Duodenal mucosa (tissue), 2 donors: ENCODE measurements at regions not wholly inside any gene's neighbourhood (a gene's known extent, or its start where the extent isn't known, plus 50 kb on each side); places are given as distances from the start of the nearest gene placed in this dataset.

Experiments used
- H3K27ac ChIP-seq: one replicate; pipeline ENCODE4 v1.7.0; 2013; ENCODE audit warnings: low read depth, low read length
- H3K27me3 ChIP-seq, 2 donors: one replicate each; pipeline ENCODE4 v1.7.0; 2013; ENCODE audit warnings: low read length in 2 of 2, control low read depth in 1 of 2; ENCODE audit not compliant: insufficient read depth in 2 of 2, control insufficient read depth in 1 of 2
- H3K36me3 ChIP-seq, 2 donors: one replicate each; pipeline ENCODE4 v1.7.0; 2013; ENCODE audit warnings: low read length in 2 of 2, control low read depth in 1 of 2; ENCODE audit not compliant: insufficient read depth in 2 of 2, control insufficient read depth in 1 of 2
- H3K4me1 ChIP-seq, 2 donors: one replicate each; pipeline ENCODE4 v1.7.0; 2013; ENCODE audit warnings: low read length in 2 of 2, control low read depth in 1 of 2; ENCODE audit not compliant: insufficient read depth in 2 of 2, control insufficient read depth in 1 of 2
- H3K4me3 ChIP-seq, 2 donors: one replicate each; pipeline ENCODE4 v1.7.0; 2013; ENCODE audit warnings: low read length in 2 of 2, low read depth in 1 of 2
- H3K9ac ChIP-seq, 2 donors: one replicate each; pipeline ENCODE4 v1.7.0; 2013; ENCODE audit warnings: low read length in 2 of 2, low read depth in 1 of 2
- H3K9me3 ChIP-seq, 2 donors: one replicate each; pipeline ENCODE4 v1.7.0; 2013; ENCODE audit warnings: low read length in 2 of 2, control low read depth in 1 of 2; ENCODE audit not compliant: control insufficient read depth in 1 of 2

- Histone ChIP-seq H3K9me3 (no peaks in the 10 kb centered on the region), H3K4me3 (no peak overlapping the region), H3K27ac (no peak overlapping the region), H3K4me1 (no peaks in the 10 kb centered on the region), H3K9ac (no peak overlapping the region), H3K36me3 (no peaks in the 10 kb centered on the region), H3K27me3 (peaks cover 5 to 9% of the 10 kb centered on the region in 2 donors)
Observed at GRCh38 chr5:133690746-133691145, 78.4 kb upstream of the FSTL4 start.

- H3K27ac ChIP-seq, result no peak overlapping the region
- H3K4me1 ChIP-seq, result no peaks in the 10 kb centered on the region
- H3K9me3 ChIP-seq, result no peaks in the 10 kb centered on the region
- no peak overlapping the region for H3K9ac ChIP-seq
- H3K36me3 ChIP-seq, result no peaks in the 10 kb centered on the region
- H3K27me3 ChIP-seq, result peaks cover 5 to 7% of the 10 kb centered on the region in 2 donors
- no peak overlapping the region for H3K4me3 ChIP-seq
Observed at GRCh38 chr5:133688391-133688790, 76.0 kb upstream of the FSTL4 start.

GRCh38 chr5:133687212-133688061 is 75.1 kb upstream of the FSTL4 start:
- H3K9me3 ChIP-seq, result no peaks in the 10 kb centered on the region
- no peak overlapping the region for H3K9ac ChIP-seq
- H3K4me3 ChIP-seq, result no peak overlapping the region
- H3K36me3 ChIP-seq, result no peaks in the 10 kb centered on the region
- H3K27ac ChIP-seq, result no peak overlapping the region
- no peaks in the 10 kb centered on the region for H3K4me1 ChIP-seq
- H3K27me3 ChIP-seq, result peaks cover 5 to 7% of the 10 kb centered on the region in 2 donors

- no peak overlapping the region for H3K27ac ChIP-seq
- H3K9me3 ChIP-seq, result no peaks in the 10 kb centered on the region
- H3K27me3 ChIP-seq, result peaks cover 5 to 7% of the 10 kb centered on the region in 2 donors
Observed at GRCh38 chr5:133686566-133686965, 74.2 kb upstream of the FSTL4 start.

GRCh38 chr5:133685402-133686018 is 73.2 kb upstream of the FSTL4 start:
- Histone ChIP-seq H3K36me3 (no peaks in the 10 kb centered on the region), H3K27ac (no peak overlapping the region), H3K4me1 (no peaks in the 10 kb centered on the region), H3K9ac (no peak overlapping the region), H3K9me3 (no peaks in the 10 kb centered on the region), H3K27me3 (peaks cover 5 to 7% of the 10 kb centered on the region in 2 donors), H3K4me3 (no peak overlapping the region)

More at GRCh38 chr5:133686566-133686965, 74.2 kb upstream of the FSTL4 start:
- Histone ChIP-seq H3K36me3 (no peaks in the 10 kb centered on the region), H3K4me1 (no peaks in the 10 kb centered on the region), H3K4me3 (no peak overlapping the region), H3K9ac (no peak overlapping the region)

GRCh38 chr5:133683646-133684596 is 71.6 kb upstream of the FSTL4 start:
- no peak overlapping the region for H3K9ac ChIP-seq
- no peaks in the 10 kb centered on the region for H3K4me1 ChIP-seq
- no peaks in the 10 kb centered on the region for H3K36me3 ChIP-seq
- no peaks in the 10 kb centered on the region for H3K9me3 ChIP-seq
- peaks cover 5 to 7% of the 10 kb centered on the region in 2 donors for H3K27me3 ChIP-seq
- no peak overlapping the region for H3K27ac ChIP-seq
- H3K4me3 ChIP-seq, result no peak overlapping the region

GRCh38 chr5:133682451-133682850 is 70.1 kb upstream of the FSTL4 start:
- Histone ChIP-seq H3K9me3 (no peaks in the 10 kb centered on the region), H3K27me3 (peaks cover 5 to 7% of the 10 kb centered on the region in 2 donors), H3K4me3 (no peak overlapping the region), H3K27ac (no peak overlapping the region), H3K4me1 (no peaks in the 10 kb centered on the region), H3K9ac (no peak overlapping the region), H3K36me3 (no peaks in the 10 kb centered on the region)

GRCh38 chr5:133681896-133682295 is 69.6 kb upstream of the FSTL4 start:
- no peaks in the 10 kb centered on the region for H3K4me1 ChIP-seq
- peaks cover 0 to 5% of the 10 kb centered on the region in 2 donors for H3K27me3 ChIP-seq
- no peak overlapping the region for H3K4me3 ChIP-seq
- no peak overlapping the region for H3K9ac ChIP-seq
- H3K27ac ChIP-seq, result no peak overlapping the region
- H3K36me3 ChIP-seq, result no peaks in the 10 kb centered on the region
- H3K9me3 ChIP-seq, result no peaks in the 10 kb centered on the region

- no peak overlapping the region for H3K4me3 ChIP-seq
- H3K4me1 ChIP-seq, result no peaks in the 10 kb centered on the region
Observed at GRCh38 chr5:133680830-133681565, 68.7 kb upstream of the FSTL4 start.

More at GRCh38 chr5:133680830-133681565, 68.7 kb upstream of the FSTL4 start:
- Histone ChIP-seq H3K9me3 (no peaks in the 10 kb centered on the region), H3K36me3 (no peaks in the 10 kb centered on the region), H3K9ac (no peak overlapping the region), H3K27me3 (no peaks in the 10 kb centered on the region), H3K27ac (no peak overlapping the region)
